Fibroblast of lung (primary cell): ENCODE measurements at regions not wholly inside any gene's neighbourhood (a gene's known extent, or its start where the extent isn't known, plus 50 kb on each side); places are given as distances from the start of the nearest gene placed in this dataset.

ENCODE experiments used
- DNase-seq, 2 donors: peaks; one replicate each; pipeline versions ENCODE4 v3.0.0 to v3.0.0-alpha.2; 2010; ENCODE audit warnings: low read depth in 2 of 2
- H2AFZ ChIP-seq: 2 replicates; pipeline ENCODE4 v1.5.1; 2012; ENCODE audit warnings: low read length, control low read depth, inconsistent platforms
- H3K27ac ChIP-seq: 2 replicates; pipeline ENCODE4 v1.5.1; 2011; ENCODE audit warnings: low read length, control low read depth; ENCODE audit not compliant: insufficient read depth
- H3K27me3 ChIP-seq: 2 replicates; pipeline ENCODE4 v1.5.1; 2011; ENCODE audit warnings: mild to moderate bottlenecking, low read length; ENCODE audit not compliant: control insufficient read depth, insufficient read depth
- H3K36me3 ChIP-seq: 2 replicates; pipeline ENCODE4 v1.5.1; 2011; ENCODE audit warnings: low read length; ENCODE audit not compliant: control insufficient read depth, insufficient read depth
- H3K4me1 ChIP-seq: 2 replicates; pipeline ENCODE4 v1.5.1; 2011; ENCODE audit warnings: low read length; ENCODE audit not compliant: control insufficient read depth, insufficient read depth; ENCODE audit errors: extremely low read depth
- H3K4me2 ChIP-seq: 2 replicates; pipeline ENCODE4 v1.5.1; 2011; ENCODE audit warnings: low read length, control low read depth; ENCODE audit not compliant: insufficient read depth; ENCODE audit errors: extremely low read depth
- H3K4me3 ChIP-seq, 4 experiments: fragments of 200-600 bp in 1 of 4; sonication (generic) in 1 of 4; replicated peaks in 1 of 4; 2 replicates each; pipeline ENCODE4 v1.5.1; 2011 to 2016; ENCODE audit warnings: low read length in 4 of 4, low read depth in 3 of 4, mild to moderate bottlenecking in 3 of 4, control low read depth in 2 of 4, inconsistent platforms in 1 of 4, mixed read lengths in 1 of 4; ENCODE audit not compliant: insufficient read depth in 1 of 4; ENCODE audit errors: control extremely low read depth in 1 of 4
- H3K79me2 ChIP-seq: 2 replicates; pipeline ENCODE4 v1.5.1; 2012; ENCODE audit warnings: mild to moderate bottlenecking, low read length, inconsistent platforms; ENCODE audit not compliant: control insufficient read depth, insufficient read depth
- H3K9ac ChIP-seq: 2 replicates; pipeline ENCODE4 v1.5.1; 2011; ENCODE audit warnings: mild to moderate bottlenecking, low read length, control low read depth; ENCODE audit not compliant: insufficient read depth
- H3K9me3 ChIP-seq: 2 replicates; pipeline ENCODE4 v1.5.1; 2012; ENCODE audit warnings: low read depth, low read length; ENCODE audit not compliant: control insufficient read depth, insufficient read depth
- H4K20me1 ChIP-seq: 2 replicates; pipeline ENCODE4 v1.5.1; 2011; ENCODE audit warnings: low read length; ENCODE audit not compliant: control insufficient read depth, insufficient read depth; ENCODE audit errors: extremely low read depth
- CTCF ChIP-seq, 2 donors: IDR thresholded peaks in 1 of 2; conservative IDR thresholded peaks in 1 of 2; 1 replicate in 1 of 2; 2 replicates in 1 of 2; pipeline ENCODE4 v1.5.1; 2011 to 2012; ENCODE audit warnings: low read length in 2 of 2, control low read depth in 1 of 2, inconsistent platforms in 1 of 2, low read depth in 1 of 2, mild to moderate bottlenecking in 1 of 2
- EZH2 ChIP-seq: IDR thresholded peaks from 2 replicates; pipeline ENCODE4 v1.5.1; 2012; ENCODE audit warnings: low read length, control low read depth, mild to moderate bottlenecking; ENCODE audit errors: missing control alignments

- Histone ChIP-seq H3K27me3 (no peaks in the 10 kb centered on the region), H4K20me1 (no peaks in the 10 kb centered on the region), H3K4me3 (no peak overlapping the region), H3K9me3 (no peaks in the 10 kb centered on the region), H3K4me2 (no peak overlapping the region), H3K4me1 (no peaks in the 10 kb centered on the region), H3K36me3 (no peaks in the 10 kb centered on the region), H3K27ac (no peak overlapping the region), H3K9ac (no peak overlapping the region), H2AFZ (no peak overlapping the region), H3K79me2 (no peaks in the 10 kb centered on the region)
- DNase-seq: no peak
- TF ChIP-seq EZH2 (no peak), CTCF (conservative IDR thresholded peaks at IDR 0.05 in 1 of 2, IDR thresholded peaks at IDR 0.05 in 1 of 2; ENCODE audit: low read depth in 1 of 2, low read length in 2 of 2) (no peak)
Observed at GRCh38 chr1:213366141-213366831, 315.2 kb downstream of the RPS6KC1 start.

GRCh38 chr1:213369465-213369864 is 318.4 kb downstream of the RPS6KC1 start:
- H3K36me3 ChIP-seq: no peaks in the 10 kb centered on the region
- no peaks in the 10 kb centered on the region for H3K4me1 ChIP-seq
- H4K20me1 ChIP-seq: no peaks in the 10 kb centered on the region
- no peak overlapping the region for H3K27ac ChIP-seq
- H3K79me2 ChIP-seq: no peaks in the 10 kb centered on the region
- TF ChIP-seq EZH2 (no peak), CTCF (conservative IDR thresholded peaks at IDR 0.05 in 1 of 2, IDR thresholded peaks at IDR 0.05 in 1 of 2; ENCODE audit: low read depth in 1 of 2, low read length in 2 of 2) (no peak)
- no peak overlapping the region for H2AFZ ChIP-seq
- H3K9me3 ChIP-seq: no peaks in the 10 kb centered on the region
- H3K27me3 ChIP-seq: no peaks in the 10 kb centered on the region
- DNase-seq: no peak
- no peak overlapping the region for H3K9ac ChIP-seq
- H3K4me3 ChIP-seq: no peak overlapping the region
- no peak overlapping the region for H3K4me2 ChIP-seq

GRCh38 chr1:213370523-213370922 is 319.5 kb downstream of the RPS6KC1 start:
- Histone ChIP-seq H3K4me1 (no peaks in the 10 kb centered on the region), H3K79me2 (no peaks in the 10 kb centered on the region), H3K4me2 (no peak overlapping the region), H3K4me3 (no peak overlapping the region), H3K27ac (no peak overlapping the region), H3K9me3 (no peaks in the 10 kb centered on the region), H2AFZ (no peak overlapping the region), H3K27me3 (no peaks in the 10 kb centered on the region), H4K20me1 (no peaks in the 10 kb centered on the region), H3K9ac (no peak overlapping the region), H3K36me3 (no peaks in the 10 kb centered on the region)
- TF ChIP-seq EZH2 (no peak), CTCF (conservative IDR thresholded peaks at IDR 0.05 in 1 of 2, IDR thresholded peaks at IDR 0.05 in 1 of 2; ENCODE audit: low read depth in 1 of 2, low read length in 2 of 2) (no peak)
- no peak for DNase-seq
